ENCODE measurements at regions not wholly inside any gene's neighbourhood (a gene's known extent, or its start where the extent isn't known, plus 50 kb on each side); places are given as distances from the start of the nearest gene placed in this dataset.

DNA sequence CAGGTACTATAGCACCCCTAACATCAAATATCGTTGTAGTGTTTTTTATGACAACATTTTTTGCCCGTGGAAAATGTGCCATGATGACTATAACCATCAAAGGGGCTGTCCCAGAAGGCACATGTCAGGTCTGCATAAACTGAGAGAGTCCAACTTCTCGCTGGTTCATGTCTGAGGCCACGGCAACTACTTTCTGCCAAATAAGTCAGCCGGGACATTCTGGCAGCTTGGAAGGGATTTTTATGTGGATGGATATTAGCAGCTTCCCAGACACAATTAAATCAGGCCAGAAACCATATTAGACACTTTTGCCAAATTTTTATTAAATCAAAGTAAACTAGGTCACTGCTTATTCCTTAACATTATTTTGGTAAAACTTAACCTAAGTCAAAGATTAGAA is 477.4 kb upstream of the FZD8 start:
- Histone ChIP-seq H3K4me2 (ENCODE audit: insufficient read depth, low read length) (no peak overlapping the region), H3K79me2 (ENCODE audit: insufficient read depth, low read length) (no peaks in the 10 kb centered on the region), H2AFZ (ENCODE audit: low read length) (no peak overlapping the region), H3K27me3 (ENCODE audit: insufficient read depth, low read length) (no peaks in the 10 kb centered on the region), H3K36me3 (ENCODE audit: insufficient read depth, low read length) (no peaks in the 10 kb centered on the region), H3K4me3 (ENCODE audit: insufficient read depth, low read length) (no peak overlapping the region), H4K20me1 (ENCODE audit: insufficient read depth, low read length) (no peaks in the 10 kb centered on the region), H3K27ac (ENCODE audit: low read depth, low read length) (no peak overlapping the region), H3K9me3 (ENCODE audit: low read depth, low read length) (no peaks in the 10 kb centered on the region), H3K4me1 (ENCODE audit: insufficient read depth, low read length) (peaks cover 15% of the 10 kb centered on the region)
- TF ChIP-seq, protein P1, sequence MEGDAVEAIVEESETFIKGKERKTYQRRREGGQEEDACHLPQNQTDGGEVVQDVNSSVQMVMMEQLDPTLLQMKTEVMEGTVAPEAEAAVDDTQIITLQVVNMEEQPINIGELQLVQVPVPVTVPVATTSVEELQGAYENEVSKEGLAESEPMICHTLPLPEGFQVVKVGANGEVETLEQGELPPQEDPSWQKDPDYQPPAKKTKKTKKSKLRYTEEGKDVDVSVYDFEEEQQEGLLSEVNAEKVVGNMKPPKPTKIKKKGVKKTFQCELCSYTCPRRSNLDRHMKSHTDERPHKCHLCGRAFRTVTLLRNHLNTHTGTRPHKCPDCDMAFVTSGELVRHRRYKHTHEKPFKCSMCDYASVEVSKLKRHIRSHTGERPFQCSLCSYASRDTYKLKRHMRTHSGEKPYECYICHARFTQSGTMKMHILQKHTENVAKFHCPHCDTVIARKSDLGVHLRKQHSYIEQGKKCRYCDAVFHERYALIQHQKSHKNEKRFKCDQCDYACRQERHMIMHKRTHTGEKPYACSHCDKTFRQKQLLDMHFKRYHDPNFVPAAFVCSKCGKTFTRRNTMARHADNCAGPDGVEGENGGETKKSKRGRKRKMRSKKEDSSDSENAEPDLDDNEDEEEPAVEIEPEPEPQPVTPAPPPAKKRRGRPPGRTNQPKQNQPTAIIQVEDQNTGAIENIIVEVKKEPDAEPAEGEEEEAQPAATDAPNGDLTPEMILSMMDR (IDR thresholded peaks at IDR 0.05; ENCODE audit: extremely low read depth, low read depth, low read length) = no peak
- DNase-seq (ENCODE audit: insufficient read length, low spot score, missing footprints) = no peak

DNA sequence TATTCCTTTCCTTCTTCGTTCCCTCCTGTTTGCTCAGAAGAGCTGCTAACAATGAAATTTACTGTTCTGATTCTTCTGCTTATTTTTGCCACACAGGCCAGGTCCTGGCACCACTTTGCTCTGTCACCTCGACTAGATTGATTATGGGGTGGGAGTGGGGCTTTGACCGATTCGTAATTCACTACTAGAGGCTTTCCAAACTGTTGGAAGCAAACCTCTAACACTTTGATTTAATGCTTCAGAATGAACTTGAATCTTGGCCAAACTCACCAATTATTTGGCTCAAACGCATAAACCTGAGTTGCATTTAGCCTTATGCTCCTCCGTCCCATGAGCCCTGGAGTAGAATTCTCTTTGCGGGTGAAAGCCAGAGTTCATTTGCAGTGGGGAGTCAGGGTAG is 476.2 kb upstream of the FZD8 start:
- TF ChIP-seq, protein P1 (IDR thresholded peaks at IDR 0.05; ENCODE audit: extremely low read depth, low read depth, low read length) = no peak
- H2AFZ ChIP-seq (ENCODE audit: low read length) = no peak overlapping the region

DNA sequence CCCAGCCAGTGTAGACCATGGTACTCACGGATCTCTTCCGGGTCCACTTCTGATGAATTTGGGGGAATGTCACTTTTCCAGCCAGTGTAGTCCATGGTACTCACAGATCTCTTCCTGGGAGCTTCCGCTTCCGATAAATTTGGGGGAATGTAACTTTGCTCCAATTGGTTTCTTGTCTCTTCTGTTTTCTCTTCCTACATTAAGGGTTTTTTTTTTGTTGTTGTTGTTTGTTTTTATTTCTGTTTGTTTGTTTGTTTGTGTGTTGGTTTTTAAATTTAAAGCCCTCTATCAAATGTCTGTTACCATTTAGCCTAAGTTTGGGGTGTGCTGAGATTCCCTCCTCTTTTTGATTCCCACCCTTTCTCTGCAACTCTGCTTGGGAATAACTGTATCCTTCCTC is 475.8 kb upstream of the FZD8 start:
- Histone ChIP-seq H3K27ac (ENCODE audit: low read depth, low read length) (no peak overlapping the region), H3K4me2 (ENCODE audit: insufficient read depth, low read length) (no peak overlapping the region), H2AFZ (ENCODE audit: low read length) (no peak overlapping the region), H3K9me3 (ENCODE audit: low read depth, low read length) (no peaks in the 10 kb centered on the region), H3K79me2 (ENCODE audit: insufficient read depth, low read length) (no peaks in the 10 kb centered on the region), H4K20me1 (ENCODE audit: insufficient read depth, low read length) (no peaks in the 10 kb centered on the region), H3K27me3 (ENCODE audit: insufficient read depth, low read length) (no peaks in the 10 kb centered on the region), H3K4me3 (ENCODE audit: insufficient read depth, low read length) (no peak overlapping the region), H3K36me3 (ENCODE audit: insufficient read depth, low read length) (no peaks in the 10 kb centered on the region), H3K4me1 (ENCODE audit: insufficient read depth, low read length) (peaks cover 22% of the 10 kb centered on the region)
- no peak for DNase-seq (ENCODE audit: insufficient read length, low spot score, missing footprints)
- TF ChIP-seq, protein P1 (IDR thresholded peaks at IDR 0.05; ENCODE audit: extremely low read depth, low read depth, low read length) = no peak

More for the DNA sequence above, 476.2 kb upstream of the FZD8 start:
- no peak overlapping the region for H3K4me2 ChIP-seq (ENCODE audit: insufficient read depth, low read length)
- H4K20me1 ChIP-seq (ENCODE audit: insufficient read depth, low read length) = no peaks in the 10 kb centered on the region
- no peak overlapping the region for H3K27ac ChIP-seq (ENCODE audit: low read depth, low read length)
- H3K4me3 ChIP-seq (ENCODE audit: insufficient read depth, low read length) = no peak overlapping the region
- H3K9me3 ChIP-seq (ENCODE audit: low read depth, low read length) = no peaks in the 10 kb centered on the region
- no peaks in the 10 kb centered on the region for H3K27me3 ChIP-seq (ENCODE audit: insufficient read depth, low read length)
- peaks cover 22% of the 10 kb centered on the region for H3K4me1 ChIP-seq (ENCODE audit: insufficient read depth, low read length)
- H3K36me3 ChIP-seq (ENCODE audit: insufficient read depth, low read length) = no peaks in the 10 kb centered on the region
- H3K79me2 ChIP-seq (ENCODE audit: insufficient read depth, low read length) = no peaks in the 10 kb centered on the region
- no peak for DNase-seq (ENCODE audit: insufficient read length, low spot score, missing footprints)

DNA sequence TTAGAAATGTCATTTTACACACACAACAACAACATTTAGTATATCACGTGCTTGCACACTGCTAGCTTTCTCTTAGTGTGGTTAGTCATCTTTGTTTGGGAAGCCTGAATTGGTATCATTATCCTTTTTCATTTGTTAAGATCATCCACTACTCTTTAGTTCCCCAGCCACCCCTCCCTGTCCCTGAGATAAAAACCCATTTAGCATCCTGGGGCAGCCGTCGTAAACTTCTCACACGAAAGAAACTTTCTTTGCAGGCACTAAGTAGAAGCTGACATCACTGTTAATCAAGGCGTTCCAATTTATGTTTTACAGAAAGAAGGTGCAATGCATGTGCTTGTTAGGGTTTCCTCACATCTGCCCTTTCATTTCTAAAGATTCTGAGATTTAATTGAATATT is 475.1 kb upstream of the FZD8 start:
- no peaks in the 10 kb centered on the region for H3K36me3 ChIP-seq (ENCODE audit: insufficient read depth, low read length)
- TF ChIP-seq, protein P1 (IDR thresholded peaks at IDR 0.05; ENCODE audit: extremely low read depth, low read depth, low read length) = no peak
- H3K9me3 ChIP-seq (ENCODE audit: low read depth, low read length) = no peaks in the 10 kb centered on the region
- DNase-seq (ENCODE audit: insufficient read length, low spot score, missing footprints) = no peak
- H3K27me3 ChIP-seq (ENCODE audit: insufficient read depth, low read length) = no peaks in the 10 kb centered on the region
- no peaks in the 10 kb centered on the region for H3K79me2 ChIP-seq (ENCODE audit: insufficient read depth, low read length)
- H3K4me1 ChIP-seq (ENCODE audit: insufficient read depth, low read length) = peaks cover 22% of the 10 kb centered on the region
- H3K4me3 ChIP-seq (ENCODE audit: insufficient read depth, low read length) = no peak overlapping the region
- no peak overlapping the region for H3K27ac ChIP-seq (ENCODE audit: low read depth, low read length)
- peak overlapping the region; percentile 46 for H3K4me2 ChIP-seq (ENCODE audit: insufficient read depth, low read length)
- no peaks in the 10 kb centered on the region for H4K20me1 ChIP-seq (ENCODE audit: insufficient read depth, low read length)
- no peak overlapping the region for H2AFZ ChIP-seq (ENCODE audit: low read length)

All from osteoblast (primary cell).